SK-N-SH (cell line): ENCODE measurements at regions not wholly inside any gene's neighbourhood (a gene's known extent, or its start where the extent isn't known, plus 50 kb on each side); places are given as distances from the start of the nearest gene placed in this dataset.

Experiments used
- TEAD4 ChIP-seq: IDR thresholded peaks from 2 replicates; pipeline ENCODE4 v1.4.0; 2012; ENCODE audit warnings: mild to moderate bottlenecking, borderline replicate concordance; ENCODE audit not compliant: insufficient read depth
- TF ChIP-seq, protein P1 (sequence below): fragments of 200-600 bp; sonication (generic); IDR thresholded peaks from 2 replicates; pipeline ENCODE4 v1.6.1; 2017; ENCODE audit warnings: antibody characterized with exemption, mild to moderate bottlenecking, moderate library complexity

- TF ChIP-seq TEAD4 = no peak
- TF ChIP-seq, protein P1, sequence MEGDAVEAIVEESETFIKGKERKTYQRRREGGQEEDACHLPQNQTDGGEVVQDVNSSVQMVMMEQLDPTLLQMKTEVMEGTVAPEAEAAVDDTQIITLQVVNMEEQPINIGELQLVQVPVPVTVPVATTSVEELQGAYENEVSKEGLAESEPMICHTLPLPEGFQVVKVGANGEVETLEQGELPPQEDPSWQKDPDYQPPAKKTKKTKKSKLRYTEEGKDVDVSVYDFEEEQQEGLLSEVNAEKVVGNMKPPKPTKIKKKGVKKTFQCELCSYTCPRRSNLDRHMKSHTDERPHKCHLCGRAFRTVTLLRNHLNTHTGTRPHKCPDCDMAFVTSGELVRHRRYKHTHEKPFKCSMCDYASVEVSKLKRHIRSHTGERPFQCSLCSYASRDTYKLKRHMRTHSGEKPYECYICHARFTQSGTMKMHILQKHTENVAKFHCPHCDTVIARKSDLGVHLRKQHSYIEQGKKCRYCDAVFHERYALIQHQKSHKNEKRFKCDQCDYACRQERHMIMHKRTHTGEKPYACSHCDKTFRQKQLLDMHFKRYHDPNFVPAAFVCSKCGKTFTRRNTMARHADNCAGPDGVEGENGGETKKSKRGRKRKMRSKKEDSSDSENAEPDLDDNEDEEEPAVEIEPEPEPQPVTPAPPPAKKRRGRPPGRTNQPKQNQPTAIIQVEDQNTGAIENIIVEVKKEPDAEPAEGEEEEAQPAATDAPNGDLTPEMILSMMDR = no peak
Observed at GRCh38 chr7:10237306-10237705, 736.4 kb upstream of the PHF14 start.
